ENCODE measurements at regions not wholly inside any gene's neighbourhood (a gene's known extent, or its start where the extent isn't known, plus 50 kb on each side); places are given as distances from the start of the nearest gene placed in this dataset.

- Histone ChIP-seq H3K9me3 (no peaks in the 10 kb centered on the region), H3K36me3 (no peaks in the 10 kb centered on the region), H3K27me3 (no peaks in the 10 kb centered on the region), H3K4me3 (no peak overlapping the region), H3K27ac (no peak overlapping the region), H3K4me1 (no peaks in the 10 kb centered on the region)
- DNase-seq, result no peak
- TF ChIP-seq CTCF (IDR thresholded peaks at IDR 0.05) (no peak), POLR2A (IDR thresholded peaks at IDR 0.05) (no peak)
- 62 to 81% methylated on average over 2 of the region's 2 CpGs for WGBS, 2 donors
- intact Hi-C loops (cut with DNase I), result no loop called here
Measured at GRCh38 chr11:30131535-30131934, 99.3 kb upstream of the FSHB start.

- intact Hi-C loops (cut with DNase I), result no loop called here
- Histone ChIP-seq H3K27me3 (no peaks in the 10 kb centered on the region), H3K4me3 (no peak overlapping the region), H3K27ac (no peak overlapping the region), H3K9me3 (no peaks in the 10 kb centered on the region), H3K4me1 (no peaks in the 10 kb centered on the region), H3K36me3 (no peaks in the 10 kb centered on the region)
- WGBS, 2 donors, result 77 to 83% methylated on average over 4 of the region's 4 CpGs
- no peak for DNase-seq
- no peak for TF ChIP-seq CTCF (IDR thresholded peaks at IDR 0.05)
- TF ChIP-seq POLR2A (IDR thresholded peaks at IDR 0.05), result no peak
Measured at GRCh38 chr11:30133281-30133680, 97.5 kb upstream of the FSHB start.

- Histone ChIP-seq H3K36me3 (no peaks in the 10 kb centered on the region), H3K27me3 (no peaks in the 10 kb centered on the region), H3K9me3 (no peaks in the 10 kb centered on the region), H3K4me3 (no peak overlapping the region), H3K4me1 (no peaks in the 10 kb centered on the region), H3K27ac (no peak overlapping the region)
- 41 to 53% methylated on average over 3 of the region's 3 CpGs for WGBS, 2 donors
- intact Hi-C loops (cut with DNase I), result no loop called here
- DNase-seq, result no peak
- peak; percentile 16 to 55 (median 32) for TF ChIP-seq CTCF (IDR thresholded peaks at IDR 0.05)
- no peak for TF ChIP-seq POLR2A (IDR thresholded peaks at IDR 0.05)
Measured at GRCh38 chr11:30143098-30143705, 87.6 kb upstream of the FSHB start.

- Histone ChIP-seq H3K27me3 (no peaks in the 10 kb centered on the region), H3K36me3 (no peaks in the 10 kb centered on the region), H3K27ac (no peak overlapping the region), H3K4me1 (no peaks in the 10 kb centered on the region), H3K9me3 (no peaks in the 10 kb centered on the region), H3K4me3 (no peak overlapping the region)
- intact Hi-C loops (cut with DNase I), result no loop called here
- 74 to 83% methylated on average over 3 to 5 of the region's 5 CpGs for WGBS, 2 donors
- no peak for TF ChIP-seq POLR2A (IDR thresholded peaks at IDR 0.05)
- no peak for DNase-seq
Measured at GRCh38 chr11:30147293-30147692, 83.5 kb upstream of the FSHB start.

GRCh38 chr11:30149998-30150397, 80.8 kb upstream of the FSHB start:
- 56 to 57% methylated on average over 1 of the region's 1 CpG for WGBS, 2 donors
- H3K4me1 ChIP-seq, result no peaks in the 10 kb centered on the region
- no peak overlapping the region for H3K4me3 ChIP-seq
- H3K27ac ChIP-seq, result no peak overlapping the region
- intact Hi-C loops (cut with DNase I), result no loop called here
- H3K9me3 ChIP-seq, result no peaks in the 10 kb centered on the region
- H3K36me3 ChIP-seq, result no peaks in the 10 kb centered on the region
- no peaks in the 10 kb centered on the region for H3K27me3 ChIP-seq
- TF ChIP-seq POLR2A (IDR thresholded peaks at IDR 0.05) (no peak), CTCF (IDR thresholded peaks at IDR 0.05) (no peak)
- no peak for DNase-seq

GRCh38 chr11:30150425-30150824, 80.4 kb upstream of the FSHB start:
- DNase-seq, result no peak
- Histone ChIP-seq H3K27ac (no peak overlapping the region), H3K4me1 (no peaks in the 10 kb centered on the region), H3K9me3 (no peaks in the 10 kb centered on the region), H3K4me3 (no peak overlapping the region), H3K36me3 (no peaks in the 10 kb centered on the region), H3K27me3 (no peaks in the 10 kb centered on the region)
- intact Hi-C loops (cut with DNase I), result no loop called here
- TF ChIP-seq POLR2A (IDR thresholded peaks at IDR 0.05), result no peak
- no peak for TF ChIP-seq CTCF (IDR thresholded peaks at IDR 0.05)
- WGBS, 2 donors, result 12% methylated on average over 3 of the region's 3 CpGs

Data from esophagus squamous epithelium (tissue), 5 donors.